ENCODE measurements at regions not wholly inside any gene's neighbourhood (a gene's known extent, or its start where the extent isn't known, plus 50 kb on each side); places are given as distances from the start of the nearest gene placed in this dataset.

GRCh38 chr15:39086641-39087040, 494.2 kb upstream of the THBS1 start:
- Histone ChIP-seq H3K9me3 (no peaks in the 10 kb centered on the region), H3K4me1 (peaks cover 0 to 6% (median 1%) of the 10 kb centered on the region in 4 donors), H3K36me3 (no peaks in the 10 kb centered on the region), H3K27ac (peak overlapping the region in 1 of 4 donors; percentile 19), H3K27me3 (no peaks in the 10 kb centered on the region), H3K4me3 (no peak overlapping the region)
- in situ Hi-C loops (cut with MboI; ENCODE audit: low pct_ligation_motif_present in 1 of 4, low pct_unique_long_range_greater_than_20kb in 1 of 4, low sequenced_read_pairs in 3 of 4), result no loop called here
- DNase-seq, result no peak
- WGBS, 2 donors (ENCODE audit: low coverage in 1 of 2), result 71 to 84% methylated on average over 5 of the region's 5 CpGs
- intact Hi-C loops (cut with DNase I; ENCODE audit: low total_unique reads), result no loop called here
- TF ChIP-seq CTCF (IDR thresholded peaks at IDR 0.05) (no peak), EP300 (IDR thresholded peaks at IDR 0.05; ENCODE audit: low read depth) (no peak)

GRCh38 chr15:39088156-39088555, 492.7 kb upstream of the THBS1 start:
- in situ Hi-C loops (cut with MboI; ENCODE audit: low pct_ligation_motif_present in 1 of 4, low pct_unique_long_range_greater_than_20kb in 1 of 4, low sequenced_read_pairs in 3 of 4), result no loop called here
- Histone ChIP-seq H3K27me3 (no peaks in the 10 kb centered on the region), H3K36me3 (no peaks in the 10 kb centered on the region), H3K4me3 (no peak overlapping the region), H3K9me3 (no peaks in the 10 kb centered on the region), H3K4me1 (peaks cover 0 to 6% (median 1%) of the 10 kb centered on the region in 4 donors), H3K27ac (no peak overlapping the region)
- intact Hi-C loops (cut with DNase I; ENCODE audit: low total_unique reads), result no loop called here
- TF ChIP-seq EP300 (IDR thresholded peaks at IDR 0.05; ENCODE audit: low read depth) (no peak), POLR2AphosphoS5 (IDR thresholded peaks at IDR 0.05) (no peak), CTCF (IDR thresholded peaks at IDR 0.05) (no peak), POLR2A (IDR thresholded peaks at IDR 0.05) (no peak)
- WGBS, 2 donors (ENCODE audit: low coverage in 1 of 2), result 36 to 50% methylated on average over 1 of the region's 1 CpG
- DNase-seq, result no peak

DNA sequence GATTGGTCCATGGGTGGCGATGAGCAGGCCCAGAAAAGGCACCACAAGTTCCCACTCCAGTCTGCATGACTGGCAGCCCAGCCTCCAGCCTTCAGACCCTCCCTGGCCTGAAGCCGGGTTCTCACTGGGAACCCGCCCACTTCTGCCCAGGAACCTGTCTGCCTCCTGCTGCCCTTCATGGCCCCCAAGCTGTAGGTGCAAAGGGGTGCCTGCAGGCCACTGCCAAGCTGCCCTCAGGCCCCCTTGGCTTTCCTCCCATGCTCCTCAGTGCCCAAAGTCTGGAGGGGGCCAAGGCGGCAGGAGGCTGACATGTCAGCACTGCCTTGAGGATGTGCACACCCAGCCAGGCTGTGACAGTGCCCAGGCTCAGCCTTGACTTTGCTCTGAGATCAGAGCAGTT, 488.5 kb upstream of the THBS1 start:
- intact Hi-C loops (cut with DNase I; ENCODE audit: low total_unique reads) (no loop called here), in situ Hi-C loops (cut with MboI; ENCODE audit: low pct_ligation_motif_present in 1 of 4, low pct_unique_long_range_greater_than_20kb in 1 of 4, low sequenced_read_pairs in 3 of 4) (no loop called here)
- Histone ChIP-seq H3K36me3 (no peaks in the 10 kb centered on the region), H3K9me3 (no peaks in the 10 kb centered on the region), H3K27me3 (no peaks in the 10 kb centered on the region), H3K4me1 (peaks cover 0 to 9% (median 0%) of the 10 kb centered on the region in 4 donors), H3K4me3 (no peak overlapping the region), H3K27ac (no peak overlapping the region)
- TF ChIP-seq POLR2A (IDR thresholded peaks at IDR 0.05), result no peak
- no peak for TF ChIP-seq CTCF (IDR thresholded peaks at IDR 0.05)
- DNase-seq, result no peak
- 86% methylated on average over 4 of the region's 4 CpGs; no CpG with 5 or more reads in 1 of the 2 donors for WGBS, 2 donors (ENCODE audit: low coverage in 1 of 2)

GRCh38 chr15:39092761-39093160, 488.1 kb upstream of the THBS1 start:
- no peak overlapping the region for H3K4me3 ChIP-seq
- H3K4me1 ChIP-seq, result peaks cover 0 to 9% (median 0%) of the 10 kb centered on the region in 4 donors
- intact Hi-C loops (cut with DNase I; ENCODE audit: low total_unique reads) (no loop called here), in situ Hi-C loops (cut with MboI; ENCODE audit: low pct_ligation_motif_present in 1 of 4, low pct_unique_long_range_greater_than_20kb in 1 of 4, low sequenced_read_pairs in 3 of 4) (no loop called here)
- no peak for DNase-seq
- H3K36me3 ChIP-seq, result no peaks in the 10 kb centered on the region
- no peak overlapping the region for H3K27ac ChIP-seq
- no peaks in the 10 kb centered on the region for H3K9me3 ChIP-seq
- TF ChIP-seq POLR2AphosphoS5 (IDR thresholded peaks at IDR 0.05) (no peak), CTCF (IDR thresholded peaks at IDR 0.05) (no peak), POLR2A (IDR thresholded peaks at IDR 0.05) (no peak), EP300 (IDR thresholded peaks at IDR 0.05; ENCODE audit: low read depth) (no peak)
- no peaks in the 10 kb centered on the region for H3K27me3 ChIP-seq
- WGBS, 2 donors (ENCODE audit: low coverage in 1 of 2), result 89% methylated on average over 2 of the region's 2 CpGs; no CpG with 5 or more reads in 1 of the 2 donors

All from transverse colon (tissue), 4 donors.